ENCODE measurements at regions not wholly inside any gene's neighbourhood (a gene's known extent, or its start where the extent isn't known, plus 50 kb on each side); places are given as distances from the start of the nearest gene placed in this dataset.

DNA sequence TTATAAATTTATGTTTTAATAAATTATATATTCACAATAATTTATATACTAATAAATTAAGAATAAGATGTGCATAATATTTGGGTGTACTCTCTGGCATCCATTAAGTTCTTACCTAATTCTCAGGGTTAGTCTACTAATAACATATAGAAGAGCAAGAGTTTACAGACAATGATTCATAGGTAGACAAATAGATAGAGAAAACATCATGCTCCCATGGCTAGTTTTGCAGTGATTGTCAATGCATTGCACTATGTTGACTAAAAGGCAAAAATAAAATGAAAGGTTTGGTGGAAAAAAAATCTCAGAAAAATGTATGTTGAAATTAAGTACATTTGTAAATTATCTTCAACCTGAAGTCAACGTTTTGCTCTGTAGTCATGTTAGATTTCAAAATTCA lies 606.0 kb downstream of the KCTD8 start:
- 54 to 60% methylated on average over 1 of the region's 1 CpG for WGBS, 2 donors
- H3K4me3 ChIP-seq (ENCODE audit: low read depth, poor library complexity, severe bottlenecking) = no peak overlapping the region
- intact Hi-C loops (cut with DNase I; ENCODE audit: low total_unique reads) = no loop called here
- DNase-seq (ENCODE audit: low spot score in 2 of 2) = no peak
- TF ChIP-seq POLR2A (IDR thresholded peaks at IDR 0.05) (no peak), CTCF (IDR thresholded peaks at IDR 0.05) (no peak)

- intact Hi-C loops (cut with DNase I; ENCODE audit: low total_unique reads) = no loop called here
- DNase-seq (ENCODE audit: low spot score in 2 of 2) = no peak
Observed at GRCh38 chr4:43843501-43843900, 605.1 kb downstream of the KCTD8 start.

DNA sequence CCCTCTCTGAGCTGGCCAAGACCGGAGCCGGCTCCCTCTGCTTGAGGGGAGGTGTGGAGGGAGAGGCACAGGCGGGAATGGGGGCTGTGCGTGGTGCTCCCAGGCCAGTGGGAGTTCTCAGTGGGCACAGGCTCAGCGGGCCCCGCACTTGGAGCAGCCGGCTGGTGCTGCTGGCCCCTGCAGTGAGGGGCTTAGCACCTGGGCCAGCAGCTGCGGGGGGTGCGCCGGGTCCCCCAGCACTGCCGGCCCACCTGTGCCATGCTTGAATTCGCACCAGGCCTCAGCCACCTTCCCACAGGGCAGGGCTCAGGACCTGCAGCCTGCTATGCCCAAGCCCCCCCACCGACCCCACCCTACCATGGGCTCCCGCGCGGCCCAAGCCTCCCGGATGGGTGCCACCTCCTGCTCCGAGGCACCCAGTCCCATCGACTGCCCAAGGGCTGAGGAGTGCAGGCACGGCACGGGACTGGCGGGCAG lies 602.5 kb downstream of the KCTD8 start:
- no peak for TF ChIP-seq POLR2A (IDR thresholded peaks at IDR 0.05)
- TF ChIP-seq CTCF (IDR thresholded peaks at IDR 0.05) = no peak
- H3K4me3 ChIP-seq (ENCODE audit: low read depth, poor library complexity, severe bottlenecking) = no peak overlapping the region
- WGBS, 2 donors = 94 to 97% methylated on average over 7 to 21 of the region's 22 CpGs

More at GRCh38 chr4:43843501-43843900, 605.1 kb downstream of the KCTD8 start:
- WGBS, 2 donors = 28 to 35% methylated on average over 1 of the region's 1 CpG
- TF ChIP-seq POLR2A (IDR thresholded peaks at IDR 0.05) = no peak
- no peak for TF ChIP-seq CTCF (IDR thresholded peaks at IDR 0.05)
- H3K4me3 ChIP-seq (ENCODE audit: low read depth, poor library complexity, severe bottlenecking) = no peak overlapping the region

DNA sequence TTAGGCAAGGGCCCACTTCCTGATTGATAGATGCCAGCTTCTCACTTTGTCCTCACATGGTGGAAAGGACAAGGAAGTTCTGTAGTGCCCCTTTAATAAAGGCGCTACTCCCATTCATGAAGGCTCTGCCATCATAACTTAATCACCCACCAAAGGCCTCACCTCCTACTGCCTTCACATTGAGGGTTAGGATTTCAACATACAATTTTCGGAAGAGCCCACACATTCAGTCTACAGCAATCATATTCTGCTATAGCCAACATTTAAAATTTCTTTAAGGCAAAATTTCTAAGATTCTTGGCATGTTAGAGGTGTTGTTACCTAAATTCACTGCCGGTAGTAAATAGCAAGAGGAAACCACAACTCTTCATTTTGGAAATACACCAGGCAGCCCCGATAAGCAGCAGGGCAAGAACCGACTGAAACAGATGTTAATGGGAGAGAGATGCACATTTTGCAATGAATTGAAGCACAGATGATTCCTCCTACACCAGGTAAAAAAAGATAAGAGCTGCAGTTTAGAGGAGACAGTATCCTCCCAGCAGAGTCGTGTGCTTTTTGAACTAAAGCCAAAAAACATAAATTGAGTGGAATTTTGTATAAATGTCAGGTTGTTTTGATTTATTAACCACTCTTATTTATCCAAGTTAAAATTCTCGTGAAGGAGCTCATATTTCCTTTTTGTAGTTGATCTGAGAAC lies 594.9 kb downstream of the KCTD8 start:
- 38 to 40% methylated on average over 7 of the region's 7 CpGs for WGBS, 2 donors
- no peak for TF ChIP-seq POLR2A (IDR thresholded peaks at IDR 0.05)
- no peak for TF ChIP-seq CTCF (IDR thresholded peaks at IDR 0.05)
- intact Hi-C loops (cut with DNase I; ENCODE audit: low total_unique reads) = no loop called here
- H3K4me3 ChIP-seq (ENCODE audit: low read depth, poor library complexity, severe bottlenecking) = no peak overlapping the region
- DNase-seq (ENCODE audit: low spot score in 2 of 2) = no peak

More for the DNA sequence above, 602.5 kb downstream of the KCTD8 start:
- intact Hi-C loops (cut with DNase I; ENCODE audit: low total_unique reads) = no loop called here
- no peak for DNase-seq (ENCODE audit: low spot score in 2 of 2)

DNA sequence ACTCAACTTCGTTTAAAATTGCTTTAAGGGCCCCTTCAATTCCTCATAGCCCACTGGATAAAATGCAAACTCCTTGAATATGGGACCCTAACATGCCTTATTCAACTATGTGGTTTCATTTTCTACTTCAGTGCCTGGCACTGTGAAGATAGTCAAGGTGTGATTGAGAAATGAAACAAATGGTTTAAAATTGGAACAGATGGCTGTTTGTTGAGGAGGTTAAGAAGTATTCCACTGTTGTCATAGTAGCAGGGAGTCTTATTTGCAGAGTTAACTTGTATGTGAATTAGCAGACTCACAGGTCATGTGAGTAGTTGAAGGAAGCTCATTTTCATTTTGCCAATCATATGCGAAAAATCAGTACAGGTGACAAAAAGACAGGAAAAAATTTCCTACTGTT lies 593.3 kb downstream of the KCTD8 start:
- DNase-seq (ENCODE audit: low spot score in 2 of 2) = no peak
- intact Hi-C loops (cut with DNase I; ENCODE audit: low total_unique reads) = no loop called here
- no peak for TF ChIP-seq POLR2A (IDR thresholded peaks at IDR 0.05)
- no peak for TF ChIP-seq CTCF (IDR thresholded peaks at IDR 0.05)
- 82 to 84% methylated on average over 2 of the region's 2 CpGs for WGBS, 2 donors
- no peak overlapping the region for H3K4me3 ChIP-seq (ENCODE audit: low read depth, poor library complexity, severe bottlenecking)
